Right lobe of liver (tissue), 4 donors: ENCODE measurements at regions not wholly inside any gene's neighbourhood (a gene's known extent, or its start where the extent isn't known, plus 50 kb on each side); places are given as distances from the start of the nearest gene placed in this dataset.
"Not testable (repeated sequence)": the region's sequence is repeated elsewhere in the genome, so short reads cannot be mapped to it uniquely, and the experiment has no call there.

Source experiments
- CTCF ChIP-seq, 4 donors: fragments of 200-600 bp in 3 of 4; fragments of 450-650 bp in 1 of 4; IDR thresholded peaks; one replicate each; pipeline versions ENCODE4 v1.5.1 to v1.8.0; 2016 to 2022; ENCODE audit warnings: antibody characterized with exemption in 4 of 4, mild to moderate bottlenecking in 2 of 4
- POLR2A ChIP-seq: fragments of 450-650 bp; IDR thresholded peaks from one replicate; pipeline ENCODE4 v1.6.1; 2017; ENCODE audit warnings: antibody characterized with exemption, mild to moderate bottlenecking
- donor health status: DM: no; HTN: no; CAD: no.
- donor health status: DM: no; HTN: no; CAD: no.
- donor health status: DM: no; HTN: yes; CAD: no.

DNA sequence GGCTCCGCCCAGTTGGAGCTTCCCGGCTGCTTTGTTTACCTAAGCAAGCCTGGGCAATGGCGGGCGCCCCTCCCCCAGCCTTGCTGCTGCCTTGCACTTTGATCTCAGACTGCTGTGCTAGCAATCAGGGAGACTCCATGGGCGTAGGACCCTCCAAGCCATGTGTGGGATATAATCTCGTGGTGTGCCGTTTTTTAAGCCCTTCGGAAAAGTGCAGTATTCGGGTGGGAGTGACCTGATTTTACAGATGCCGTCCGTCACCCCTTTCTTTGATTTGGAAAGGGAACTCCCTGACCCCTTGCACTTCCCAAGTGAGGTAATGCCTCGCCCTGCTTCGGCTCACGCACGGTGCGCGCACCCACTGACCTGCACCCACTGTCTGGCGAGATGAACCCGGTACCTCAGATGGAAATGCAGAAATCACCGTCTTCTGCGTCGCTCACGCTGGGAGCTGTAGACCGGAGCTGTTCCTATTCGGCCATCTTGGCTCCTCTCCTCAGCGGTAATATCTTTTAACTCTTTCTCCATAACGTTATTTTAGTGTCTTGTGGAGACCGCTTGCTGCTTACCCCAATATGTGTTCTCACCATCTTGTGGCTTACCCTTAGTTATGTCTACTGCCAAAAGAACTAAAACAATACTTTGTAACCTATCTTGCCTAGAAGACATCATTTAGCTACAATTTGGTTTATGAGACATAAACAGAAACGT is 328.7 kb upstream of the EPHA5 start:
- not testable (repeated sequence) for TF ChIP-seq POLR2A; CTCF (IDR thresholded peaks at IDR 0.05)
